ENCODE measurements at regions not wholly inside any gene's neighbourhood (a gene's known extent, or its start where the extent isn't known, plus 50 kb on each side); places are given as distances from the start of the nearest gene placed in this dataset.

GRCh38 chr20:54844346-54844745 lies 369.0 kb downstream of the DOK5 start:
- Mint-ChIP-seq H3K27me3 (no peaks in the 10 kb centered on the region), H3K4me3 (no peak overlapping the region), H3K27ac (no peak overlapping the region), H3K9me3 (ENCODE audit: insufficient read depth) (peaks cover 3% of the 10 kb centered on the region), H3K4me1 (no peaks in the 10 kb centered on the region)
- no peak overlapping the region for H3K4me3 ChIP-seq (ENCODE audit: control extremely low read depth in 1 of 5, extremely low read depth in 1 of 5, insufficient read depth in 1 of 5, low read depth in 2 of 5, low read length in 4 of 5)
- no peaks in the 10 kb centered on the region for H4K20me1 ChIP-seq (ENCODE audit: control insufficient read depth, insufficient read depth, low read length, poor library complexity, severe bottlenecking)
- H3K9me3 ChIP-seq (ENCODE audit: control extremely low read depth in 1 of 3, control insufficient read depth in 2 of 3, insufficient read depth in 1 of 3, low read length in 2 of 3) = no peaks in the 10 kb centered on the region
- intact Hi-C loops (cut with micrococcal nuclease) = no loop called here
- no peaks in the 10 kb centered on the region for H3K4me1 ChIP-seq (ENCODE audit: control insufficient read depth in 2 of 2, insufficient read depth in 2 of 2, low read length in 2 of 2)
- H3K79me2 ChIP-seq (ENCODE audit: control insufficient read depth, insufficient read depth, low read length) = no peaks in the 10 kb centered on the region
- no peak overlapping the region for H3K9ac ChIP-seq (ENCODE audit: low read length)
- H3K4me2 ChIP-seq (replicated peaks; ENCODE audit: low read depth, low read length, poor library complexity, severe bottlenecking) = no peak overlapping the region
- POLR2A ChIA-PET = no interaction called here
- no peaks in the 10 kb centered on the region for H3K27me3 ChIP-seq (replicated peaks in 1 of 4; ENCODE audit: control extremely low read depth in 1 of 4, control insufficient read depth in 3 of 4, insufficient read depth in 4 of 4, low read length in 3 of 4)
- no peaks in the 10 kb centered on the region for H3K36me3 ChIP-seq (replicated peaks in 1 of 2; ENCODE audit: control extremely low read depth in 1 of 2, control insufficient read depth in 1 of 2, extremely low read depth in 1 of 2, insufficient read depth in 2 of 2, low read length in 1 of 2)
- CTCF ChIA-PET = no interaction called here
- WGBS (ENCODE audit: insufficient coverage) = no CpG with 5 or more reads among the region's 2 CpGs
- no peak for ATAC-seq (ENCODE audit: low read depth)
- no peak overlapping the region for H2AFZ ChIP-seq (ENCODE audit: insufficient read depth, low read depth, low read length, poor library complexity, severe bottlenecking)
- DNase-seq = no peak
- TF ChIP-seq EZH2 (IDR thresholded peaks at IDR 0.05; ENCODE audit: borderline replicate concordance, insufficient read depth, low read depth, low read length, poor library complexity, severe bottlenecking) = no peak
- TF ChIP-seq CTCF (IDR thresholded peaks at IDR 0.05) = no peak
- no peak overlapping the region for H3K27ac ChIP-seq (ENCODE audit: low read length in 2 of 2)

GRCh38 chr20:54843865-54844264 lies 368.5 kb downstream of the DOK5 start:
- Histone ChIP-seq H3K4me2 (replicated peaks; ENCODE audit: low read depth, low read length, poor library complexity, severe bottlenecking) (no peak overlapping the region), H3K79me2 (ENCODE audit: control insufficient read depth, insufficient read depth, low read length) (no peaks in the 10 kb centered on the region), H3K4me1 (ENCODE audit: control insufficient read depth in 2 of 2, insufficient read depth in 2 of 2, low read length in 2 of 2) (no peaks in the 10 kb centered on the region), H3K4me3 (ENCODE audit: control extremely low read depth in 1 of 5, extremely low read depth in 1 of 5, insufficient read depth in 1 of 5, low read depth in 2 of 5, low read length in 4 of 5) (no peak overlapping the region), H3K27ac (ENCODE audit: low read length in 2 of 2) (no peak overlapping the region), H3K9ac (ENCODE audit: low read length) (no peak overlapping the region), H3K27me3 (replicated peaks in 1 of 4; ENCODE audit: control extremely low read depth in 1 of 4, control insufficient read depth in 3 of 4, insufficient read depth in 4 of 4, low read length in 3 of 4) (no peaks in the 10 kb centered on the region), H3K36me3 (replicated peaks in 1 of 2; ENCODE audit: control extremely low read depth in 1 of 2, control insufficient read depth in 1 of 2, extremely low read depth in 1 of 2, insufficient read depth in 2 of 2, low read length in 1 of 2) (no peaks in the 10 kb centered on the region), H4K20me1 (ENCODE audit: control insufficient read depth, insufficient read depth, low read length, poor library complexity, severe bottlenecking) (no peaks in the 10 kb centered on the region), H3K9me3 (ENCODE audit: control extremely low read depth in 1 of 3, control insufficient read depth in 2 of 3, insufficient read depth in 1 of 3, low read length in 2 of 3) (no peaks in the 10 kb centered on the region), H2AFZ (ENCODE audit: insufficient read depth, low read depth, low read length, poor library complexity, severe bottlenecking) (no peak overlapping the region)
- no peak for TF ChIP-seq CTCF (IDR thresholded peaks at IDR 0.05)
- TF ChIP-seq EZH2 (IDR thresholded peaks at IDR 0.05; ENCODE audit: borderline replicate concordance, insufficient read depth, low read depth, low read length, poor library complexity, severe bottlenecking) = no peak
- intact Hi-C loops (cut with micrococcal nuclease) = no loop called here
- POLR2A ChIA-PET = no interaction called here
- H3K4me3 Mint-ChIP-seq = no peak overlapping the region
- CTCF ChIA-PET = no interaction called here
- no peak for DNase-seq
- H3K27me3 Mint-ChIP-seq = no peaks in the 10 kb centered on the region
- ATAC-seq (ENCODE audit: low read depth) = no peak
- H3K27ac Mint-ChIP-seq = no peak overlapping the region
- H3K4me1 Mint-ChIP-seq = no peaks in the 10 kb centered on the region
- peaks cover 3% of the 10 kb centered on the region for H3K9me3 Mint-ChIP-seq (ENCODE audit: insufficient read depth)
- WGBS (ENCODE audit: insufficient coverage) = no CpG with 5 or more reads among the region's 5 CpGs
